ENCODE measurements at regions not wholly inside any gene's neighbourhood (a gene's known extent, or its start where the extent isn't known, plus 50 kb on each side); places are given as distances from the start of the nearest gene placed in this dataset.

DNA sequence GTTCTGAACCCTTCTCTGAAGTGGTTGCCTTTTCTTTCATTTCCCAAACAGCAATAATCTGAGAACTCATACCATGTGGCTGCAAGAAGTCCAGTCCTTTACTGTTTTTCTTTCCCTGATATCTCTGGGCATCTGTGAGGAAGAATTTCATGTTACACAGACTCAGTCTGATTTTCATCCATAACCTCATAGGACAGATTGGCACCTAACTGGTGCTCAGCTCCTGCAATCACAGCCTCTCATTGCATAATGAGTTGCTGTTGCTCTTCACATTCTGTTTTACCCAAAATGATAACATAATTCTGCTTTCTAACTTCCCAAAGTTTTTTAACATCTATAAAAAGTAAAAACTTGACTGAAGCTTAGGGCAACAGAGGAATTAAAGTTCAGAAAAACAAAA, 472.2 kb upstream of the PBX1 start:
- TF ChIP-seq, protein P1, sequence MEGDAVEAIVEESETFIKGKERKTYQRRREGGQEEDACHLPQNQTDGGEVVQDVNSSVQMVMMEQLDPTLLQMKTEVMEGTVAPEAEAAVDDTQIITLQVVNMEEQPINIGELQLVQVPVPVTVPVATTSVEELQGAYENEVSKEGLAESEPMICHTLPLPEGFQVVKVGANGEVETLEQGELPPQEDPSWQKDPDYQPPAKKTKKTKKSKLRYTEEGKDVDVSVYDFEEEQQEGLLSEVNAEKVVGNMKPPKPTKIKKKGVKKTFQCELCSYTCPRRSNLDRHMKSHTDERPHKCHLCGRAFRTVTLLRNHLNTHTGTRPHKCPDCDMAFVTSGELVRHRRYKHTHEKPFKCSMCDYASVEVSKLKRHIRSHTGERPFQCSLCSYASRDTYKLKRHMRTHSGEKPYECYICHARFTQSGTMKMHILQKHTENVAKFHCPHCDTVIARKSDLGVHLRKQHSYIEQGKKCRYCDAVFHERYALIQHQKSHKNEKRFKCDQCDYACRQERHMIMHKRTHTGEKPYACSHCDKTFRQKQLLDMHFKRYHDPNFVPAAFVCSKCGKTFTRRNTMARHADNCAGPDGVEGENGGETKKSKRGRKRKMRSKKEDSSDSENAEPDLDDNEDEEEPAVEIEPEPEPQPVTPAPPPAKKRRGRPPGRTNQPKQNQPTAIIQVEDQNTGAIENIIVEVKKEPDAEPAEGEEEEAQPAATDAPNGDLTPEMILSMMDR (conservative IDR thresholded peaks at IDR 0.05; ENCODE audit: low read length), result no peak
- no peak for TF ChIP-seq EZH2phosphoT487 (IDR thresholded peaks at IDR 0.05; ENCODE audit: borderline replicate concordance, low read depth, low read length)
